T-helper 22 cell (primary cell): ENCODE measurements at regions not wholly inside any gene's neighbourhood (a gene's known extent, or its start where the extent isn't known, plus 50 kb on each side); places are given as distances from the start of the nearest gene placed in this dataset.
"Not testable (repeated sequence)": the region's sequence is repeated elsewhere in the genome, so short reads cannot be mapped to it uniquely, and the experiment has no call there.

ENCODE experiments used
- DNase-seq: peaks from one replicate; pipeline ENCODE4 v3.0.0-alpha.2; 2020; ENCODE audit warnings: low read depth

DNA sequence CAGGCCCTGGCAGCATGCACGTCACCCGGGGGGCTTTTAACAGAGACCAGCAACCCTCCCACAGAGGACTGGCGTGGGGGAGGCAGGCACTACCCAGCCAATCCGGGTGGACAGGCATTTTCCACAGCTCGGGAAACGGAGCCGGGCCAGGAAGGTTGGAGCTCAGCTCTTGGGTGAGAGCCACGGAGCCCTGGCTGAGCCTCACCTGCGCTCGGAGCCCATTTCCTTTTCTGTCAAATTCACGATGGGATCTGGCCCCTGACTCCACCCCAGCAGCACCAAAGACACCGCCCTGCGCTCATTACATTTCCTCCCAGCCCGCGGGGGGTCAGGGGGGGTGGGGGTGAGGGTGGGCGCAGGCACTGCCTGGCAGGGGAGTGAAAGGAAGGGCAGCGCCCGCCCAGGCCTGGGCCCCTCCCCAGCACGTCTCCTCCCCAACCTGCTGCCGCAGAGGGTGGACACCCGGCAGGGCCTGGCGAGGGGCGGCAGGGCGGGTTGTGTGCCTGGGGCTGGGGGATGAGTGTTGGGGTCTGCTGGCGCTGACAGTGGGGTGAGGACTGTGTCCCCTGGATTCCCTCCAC lies 145.4 kb downstream of the LAT start:
- DNase-seq, result not testable (repeated sequence)

DNA sequence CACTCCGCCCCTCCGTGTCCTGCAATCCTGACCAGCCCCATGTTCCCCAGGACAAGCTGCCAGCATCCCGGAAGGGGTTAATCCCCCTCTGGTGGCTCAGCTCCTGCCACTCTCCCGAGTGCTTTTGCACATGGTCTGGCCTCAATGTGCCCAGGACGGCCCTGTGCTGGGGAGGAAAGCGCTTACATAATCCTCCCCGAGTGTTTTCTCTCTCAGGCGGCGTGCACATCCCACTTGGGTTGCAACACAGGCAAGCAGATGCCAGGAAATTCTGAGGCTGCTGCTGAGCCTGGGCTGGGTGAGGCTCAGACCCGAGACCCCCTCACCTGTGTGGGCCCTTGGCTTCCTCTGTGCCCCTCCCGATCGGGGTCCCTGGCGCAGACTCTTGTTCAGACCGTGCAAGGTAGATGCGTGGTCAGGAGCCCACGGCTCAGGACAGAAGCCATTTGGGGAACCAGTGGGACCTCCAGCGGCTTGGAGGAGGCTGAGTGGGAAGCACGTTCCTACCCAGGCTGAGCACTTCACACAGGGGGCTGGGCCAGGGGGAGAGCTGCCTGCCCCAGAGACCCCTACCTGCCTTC lies 144.7 kb downstream of the LAT start:
- DNase-seq, result not testable (repeated sequence)

DNA sequence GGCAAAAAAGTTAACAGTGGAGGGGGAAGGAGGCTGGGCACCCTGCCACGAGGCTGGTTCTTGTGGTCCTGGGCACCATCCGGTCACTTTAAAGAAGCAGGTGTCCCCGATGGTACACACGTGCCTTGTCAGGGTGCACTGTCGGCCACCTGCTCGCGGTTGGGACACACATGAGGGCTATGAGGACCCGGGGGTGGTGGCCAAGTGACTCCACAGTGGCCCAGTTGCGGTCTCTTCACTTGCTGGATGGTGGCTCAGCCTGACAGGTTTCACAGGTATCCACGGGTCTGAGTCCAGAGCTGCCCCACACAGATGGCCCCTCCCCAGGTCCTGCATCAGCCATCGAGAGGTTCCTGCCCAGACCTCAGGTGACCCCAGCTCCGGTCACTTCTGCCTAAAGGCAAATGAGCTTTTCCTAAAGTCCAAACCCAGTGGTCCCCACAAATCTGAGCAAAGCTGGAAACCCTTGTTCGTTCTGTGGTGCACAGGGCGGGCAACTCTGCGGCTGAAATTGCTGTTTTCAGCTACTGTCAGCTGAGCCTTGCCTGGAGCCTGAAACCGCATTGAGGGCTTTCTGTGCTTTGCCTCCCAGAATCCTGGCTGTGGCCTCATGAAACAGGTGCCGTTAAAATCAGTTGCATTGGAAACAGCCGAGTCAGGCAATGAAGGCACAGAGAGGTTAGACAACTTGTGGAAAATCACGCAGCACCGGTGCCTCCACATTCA lies 144.0 kb downstream of the LAT start:
- DNase-seq, result not testable (repeated sequence)

DNA sequence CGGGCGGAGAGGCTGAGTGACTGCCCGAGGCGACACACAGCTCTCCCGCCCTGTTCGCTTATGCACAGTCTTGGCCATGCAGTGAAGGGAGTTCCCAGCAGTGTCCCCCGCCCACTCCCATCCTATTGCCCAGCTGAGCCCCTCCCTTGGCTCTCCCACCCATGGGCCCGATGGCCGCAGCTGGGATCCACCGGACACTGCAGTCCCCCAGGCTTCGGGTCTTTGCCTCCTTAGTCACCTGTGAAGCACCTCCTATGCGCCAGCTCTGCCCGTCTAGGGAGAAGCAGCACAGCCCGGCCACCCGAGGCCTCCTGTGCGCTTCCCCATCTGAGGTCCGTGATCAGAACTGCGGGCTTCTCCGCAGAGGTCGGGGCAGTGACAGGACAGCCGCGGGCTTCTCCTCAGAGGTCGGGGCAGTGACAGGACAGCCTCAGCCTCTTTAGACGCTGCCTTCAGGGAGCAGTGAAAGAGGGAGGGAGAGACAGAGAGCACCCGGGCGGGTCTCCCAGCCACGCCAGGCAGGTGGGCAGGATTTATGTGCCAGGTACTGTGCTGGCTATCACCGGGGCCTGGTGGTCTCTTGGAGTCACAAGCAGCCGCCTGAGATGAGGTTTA lies 143.1 kb downstream of the LAT start:
- DNase-seq, result not testable (repeated sequence)

DNA sequence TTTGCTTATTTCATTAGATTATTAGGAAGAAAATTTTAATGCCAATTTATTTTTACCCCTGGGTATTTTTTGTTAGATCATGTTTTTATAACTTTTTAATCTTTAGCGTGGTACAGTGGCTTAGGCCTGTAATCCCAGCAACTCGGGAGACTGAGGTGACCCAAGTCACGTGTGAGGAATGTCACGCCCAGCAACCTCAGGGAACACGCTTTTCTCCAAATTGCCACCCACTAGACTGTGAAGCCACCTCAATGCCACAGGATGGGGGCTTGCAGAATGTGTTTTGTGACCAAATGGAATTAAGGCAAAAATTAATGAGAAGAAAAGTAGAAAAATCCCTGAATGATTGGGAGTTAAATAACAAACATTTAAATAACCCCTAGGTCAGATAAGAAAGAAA lies 141.8 kb downstream of the LAT start:
- DNase-seq, result no peak

DNA sequence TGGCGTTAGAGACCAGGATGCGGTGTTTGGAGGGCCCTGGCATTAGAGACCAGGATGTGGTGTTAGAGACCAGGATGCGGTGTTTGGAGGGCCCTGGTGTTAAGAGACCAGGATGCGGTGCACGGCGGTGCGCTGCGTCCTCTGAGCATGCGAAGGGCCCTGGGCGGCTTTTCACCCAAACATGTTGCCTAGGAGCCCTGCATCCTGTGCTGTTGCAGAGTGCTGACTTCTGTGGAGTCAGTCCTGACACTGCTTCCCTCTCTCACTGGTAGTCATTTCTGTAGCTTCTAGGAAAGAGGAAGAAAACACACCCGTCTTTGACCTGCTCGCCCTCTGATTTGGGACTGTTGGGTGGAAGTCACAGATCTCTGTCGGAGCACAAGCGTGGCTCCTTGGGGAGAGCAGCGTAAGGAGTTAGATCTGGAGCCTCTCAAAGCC lies 141.2 kb downstream of the LAT start:
- DNase-seq, result no peak

DNA sequence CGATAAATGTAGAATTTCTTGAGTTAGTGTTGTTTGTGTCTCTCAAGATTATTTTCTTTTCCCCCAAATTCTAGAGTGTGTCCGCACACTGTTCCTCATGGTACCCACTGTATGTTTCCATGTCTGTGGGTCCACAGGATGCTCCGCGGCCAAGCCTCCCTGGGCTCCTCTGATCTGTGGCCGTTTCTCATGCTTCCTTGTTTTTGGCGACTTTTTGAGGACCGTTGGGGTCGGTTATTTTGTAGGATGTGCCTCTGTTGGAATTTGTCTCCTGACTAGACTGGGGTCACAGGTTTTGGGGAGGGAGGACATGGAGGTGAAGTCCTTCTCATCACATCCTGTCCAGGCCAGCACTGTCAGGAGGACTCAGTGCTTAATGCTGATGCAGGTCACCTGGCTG lies 140.0 kb downstream of the LAT start:
- DNase-seq, result no peak

DNA sequence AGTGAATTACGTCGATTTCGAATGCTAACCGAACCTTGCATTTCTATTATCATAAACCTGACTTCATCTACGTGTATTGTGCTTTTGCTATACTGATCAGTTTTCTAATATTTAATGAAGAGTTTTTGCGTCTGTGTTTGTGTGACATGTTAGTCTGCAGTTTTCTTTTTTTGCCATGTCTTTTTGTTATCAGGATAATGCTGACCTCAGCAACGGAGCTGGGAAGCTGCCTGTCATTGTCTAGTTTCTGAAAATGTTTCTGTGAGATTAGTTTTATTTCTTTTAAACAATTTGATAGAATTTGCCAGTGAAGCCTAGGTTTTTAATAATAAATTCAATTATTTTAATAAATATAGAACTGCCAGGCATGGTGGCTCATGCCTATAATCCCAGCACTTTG lies 139.3 kb downstream of the LAT start:
- not testable (repeated sequence) for DNase-seq

DNA sequence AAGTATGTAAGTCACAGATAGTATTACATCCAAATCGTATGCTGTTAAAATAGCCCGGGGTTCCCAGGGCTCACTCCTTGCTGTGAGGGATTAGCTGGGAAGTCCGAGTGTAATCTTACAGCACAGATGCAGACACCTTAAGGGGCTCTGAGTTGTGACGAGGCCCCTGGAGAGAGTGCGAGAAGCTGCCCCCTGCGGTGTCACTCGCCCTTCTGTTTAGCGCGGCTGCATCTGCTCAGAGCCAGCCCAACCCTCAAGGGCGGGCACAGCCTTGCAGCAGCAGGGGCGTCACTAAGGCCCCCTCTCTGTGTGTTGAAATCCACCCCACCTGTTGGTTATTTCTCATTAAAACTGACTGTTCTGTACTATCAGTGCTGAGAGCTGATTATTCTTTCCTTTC lies 135.8 kb downstream of the LAT start:
- DNase-seq, result not testable (repeated sequence)

DNA sequence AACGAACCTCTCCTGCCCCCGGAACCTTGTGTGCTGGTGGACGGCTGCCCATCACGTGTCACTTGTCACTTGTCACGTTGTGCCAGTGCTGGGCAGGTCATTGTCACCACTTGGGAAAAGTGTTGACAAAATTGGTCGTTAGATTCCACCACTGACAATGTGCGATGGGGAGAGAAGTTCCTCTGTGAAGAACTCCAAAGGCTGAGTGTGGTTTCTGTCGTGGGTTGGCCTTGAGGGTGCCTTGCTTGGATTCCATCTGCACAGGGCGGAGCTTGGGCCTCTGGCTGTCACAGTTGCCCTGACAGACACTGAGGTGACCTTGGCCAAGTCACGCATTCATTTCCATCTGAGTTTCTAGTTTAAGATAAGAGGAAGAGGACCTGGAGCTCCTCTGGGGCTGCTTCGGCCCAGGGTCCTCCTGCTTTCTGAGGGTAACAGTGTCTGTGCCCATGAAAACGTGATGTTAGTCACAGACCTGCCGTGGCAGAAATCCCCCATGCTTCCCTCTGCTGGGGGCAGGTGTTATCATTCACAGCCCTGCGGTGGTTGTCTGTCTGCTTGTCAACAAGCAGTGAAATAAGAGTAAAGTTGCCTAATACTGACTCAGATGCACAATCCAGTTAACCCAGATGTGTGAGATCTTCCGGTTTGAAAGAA lies 133.6 kb downstream of the LAT start:
- DNase-seq, result not testable (repeated sequence)

DNA sequence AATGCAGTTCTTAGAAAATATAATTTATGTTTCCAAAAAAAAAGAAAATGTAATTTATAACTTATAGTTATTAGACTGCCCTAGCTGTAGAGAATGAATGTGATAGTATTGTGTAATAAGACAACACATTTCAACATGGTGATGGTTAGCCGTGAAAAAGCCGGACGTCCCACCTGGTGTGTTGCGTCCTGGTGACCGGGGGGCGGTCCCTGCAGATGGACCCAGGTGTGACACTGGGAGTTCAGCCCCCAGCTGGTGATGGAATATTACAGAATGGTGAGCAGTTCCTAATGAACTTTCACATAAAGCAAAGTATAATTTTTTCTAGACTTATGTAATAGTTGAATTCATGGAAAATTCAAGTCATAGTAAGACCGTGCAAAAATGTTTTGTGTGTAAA lies 132.8 kb downstream of the LAT start:
- no peak for DNase-seq

DNA sequence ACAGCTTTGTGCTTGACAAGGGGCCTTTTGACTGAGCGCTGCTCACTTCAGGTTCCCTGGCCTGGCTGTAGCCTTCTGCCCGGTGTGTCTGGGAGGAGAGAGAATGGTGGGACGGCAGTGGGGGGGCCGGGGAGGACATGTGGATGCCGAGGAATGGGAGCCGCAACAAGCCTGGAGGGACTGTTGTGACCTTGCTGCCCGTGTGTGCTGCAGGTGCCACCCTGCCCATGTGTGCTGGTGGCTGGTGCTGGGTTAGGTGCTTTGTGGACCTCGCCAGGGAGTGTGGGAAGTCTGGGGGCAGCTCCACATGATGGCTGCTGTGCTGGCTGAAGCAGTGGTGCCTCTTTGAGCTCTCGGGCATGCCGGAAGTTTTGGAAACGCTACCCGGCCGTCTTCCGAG lies 132.1 kb downstream of the LAT start:
- DNase-seq, result no peak

DNA sequence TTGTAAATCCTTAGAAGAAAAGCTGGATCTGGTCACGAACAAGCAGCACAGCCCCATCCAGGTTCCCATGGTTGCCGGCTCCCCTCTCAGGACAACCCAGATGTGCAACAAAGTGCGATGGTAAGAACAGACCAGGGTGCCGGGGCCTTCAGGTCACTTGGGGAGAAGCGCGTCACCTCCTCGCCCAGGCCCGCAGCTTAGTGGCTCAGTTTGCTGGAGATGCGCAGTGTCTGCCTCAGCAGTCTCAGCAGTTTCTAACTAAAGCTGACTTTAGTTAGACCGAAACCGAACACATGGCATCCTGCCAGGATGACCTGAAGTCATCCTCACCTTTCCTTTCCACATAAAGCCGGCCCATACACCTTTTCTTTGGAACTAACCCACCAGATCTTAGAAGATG lies 131.4 kb downstream of the LAT start:
- not testable (repeated sequence) for DNase-seq

DNA sequence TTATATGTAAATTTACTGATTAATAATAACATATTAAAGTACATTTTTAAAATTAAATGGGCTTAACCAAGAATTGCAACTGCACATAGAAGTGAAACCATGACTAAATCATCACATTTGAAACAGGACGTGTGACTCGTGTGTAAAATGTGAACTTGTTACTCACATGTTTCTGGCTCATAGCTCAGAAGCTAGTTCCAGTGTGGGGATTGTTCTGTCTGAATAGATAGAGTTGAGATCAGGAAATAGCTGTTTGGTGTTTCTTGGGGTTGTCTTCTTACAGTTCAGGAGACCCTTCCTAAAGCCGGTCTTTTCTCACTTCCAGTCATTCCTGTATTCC lies 130.9 kb downstream of the LAT start:
- DNase-seq, result not testable (repeated sequence)

DNA sequence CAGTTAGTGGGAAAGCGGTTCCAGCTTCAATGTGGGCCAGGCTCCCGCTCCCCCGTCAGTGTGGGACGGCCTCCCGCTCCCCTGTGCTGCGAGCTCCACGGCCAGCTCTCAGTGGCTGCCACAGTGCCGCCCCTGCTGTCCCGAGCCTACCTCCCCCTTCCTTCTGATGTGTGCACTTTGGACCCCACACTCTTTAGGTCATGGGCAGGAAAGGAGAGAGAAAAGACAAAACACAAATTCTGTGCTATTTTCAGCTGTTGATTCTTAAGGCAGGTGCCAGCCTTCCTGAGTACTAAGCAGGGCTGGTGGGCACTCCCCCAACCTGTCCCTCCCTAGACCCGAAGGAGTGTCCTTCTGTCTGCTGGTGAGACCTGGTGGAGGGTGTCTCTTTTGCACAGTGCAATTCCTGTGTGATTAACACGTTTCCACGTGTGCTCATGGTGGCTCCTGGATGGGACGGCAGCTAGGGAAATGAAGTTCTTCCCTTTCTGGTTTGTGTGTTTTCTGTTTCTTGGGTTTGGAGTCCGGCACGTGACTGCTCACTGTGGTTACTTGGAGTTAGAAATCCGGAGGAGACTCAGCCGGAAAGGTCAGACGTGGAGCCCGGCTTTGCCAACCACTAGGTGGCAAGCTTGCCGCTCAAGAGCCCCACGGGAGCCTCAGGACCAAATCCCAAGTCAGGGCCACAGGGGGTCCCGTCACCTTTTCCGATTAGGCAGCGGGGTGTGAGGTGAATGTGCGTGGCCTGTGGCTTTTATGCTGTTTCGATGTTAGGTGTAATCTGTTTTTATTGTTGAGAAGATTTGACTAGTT lies 130.3 kb downstream of the LAT start:
- not testable (repeated sequence) for DNase-seq

DNA sequence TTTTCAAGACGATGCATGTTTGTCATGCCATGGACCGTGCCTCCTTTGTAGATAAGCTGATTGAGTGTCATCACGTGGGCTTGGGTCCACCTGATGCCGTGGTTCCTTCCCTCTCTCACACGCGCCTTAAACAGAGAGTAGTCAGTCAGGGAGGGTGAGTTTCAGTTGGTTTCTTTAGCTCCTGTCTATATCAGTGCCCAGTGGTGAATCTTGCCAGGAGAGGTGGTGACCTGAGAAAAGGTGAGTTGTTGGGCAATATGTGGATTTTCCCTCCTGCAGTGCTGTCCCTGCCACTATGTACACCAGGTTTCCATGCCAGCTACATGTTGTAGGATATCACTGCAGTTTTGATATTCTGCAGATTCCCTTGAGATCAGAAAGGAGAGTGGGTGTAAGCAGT lies 129.7 kb downstream of the LAT start:
- DNase-seq, result no peak

DNA sequence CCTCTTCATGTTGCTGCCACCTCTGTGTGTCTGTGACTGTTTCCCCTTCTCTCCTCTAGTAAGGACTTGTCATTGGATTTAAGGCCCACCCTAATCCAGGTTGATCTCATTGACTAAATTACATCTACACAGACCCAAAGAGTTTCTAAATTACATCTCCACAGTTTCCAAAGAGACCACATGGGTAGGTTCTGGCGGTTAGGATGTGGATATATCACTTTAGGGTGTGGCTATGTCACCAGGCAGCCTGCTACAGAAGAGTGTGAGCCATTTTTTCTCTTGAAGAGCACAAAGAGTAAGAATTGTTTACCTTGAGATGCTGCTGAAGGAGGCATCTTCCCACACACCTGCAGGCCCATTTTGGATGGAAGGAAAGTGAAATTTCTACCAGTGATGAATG lies 128.6 kb downstream of the LAT start:
- not testable (repeated sequence) for DNase-seq

DNA sequence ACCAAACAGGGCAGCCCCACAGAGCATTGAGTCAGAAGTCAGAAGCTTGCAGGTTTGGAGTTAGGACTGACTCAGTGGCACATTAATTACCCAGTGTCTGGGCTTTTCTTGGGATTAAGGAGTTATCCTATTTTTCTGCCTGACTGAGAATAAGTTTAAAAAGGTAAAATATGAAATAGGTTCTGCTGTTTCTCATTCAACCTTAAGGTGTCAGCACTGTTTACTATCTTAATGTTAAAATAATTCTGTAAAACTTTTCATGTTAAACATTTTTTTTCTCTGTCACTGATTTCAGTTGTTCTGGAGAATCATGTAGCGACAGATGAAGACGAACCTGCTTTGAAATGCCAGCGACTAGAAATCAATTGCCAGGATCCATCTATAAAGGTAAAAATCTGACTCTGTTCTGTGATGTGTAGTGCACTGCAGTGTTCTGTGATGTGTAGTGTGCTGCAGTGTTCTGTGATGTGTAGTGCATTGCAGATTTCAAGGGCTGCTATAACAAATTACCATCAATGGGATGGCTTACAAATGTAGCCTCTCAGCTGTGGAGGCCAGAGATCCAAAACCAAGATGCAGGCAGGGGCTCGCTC lies 128.0 kb downstream of the LAT start:
- DNase-seq, result no peak

DNA sequence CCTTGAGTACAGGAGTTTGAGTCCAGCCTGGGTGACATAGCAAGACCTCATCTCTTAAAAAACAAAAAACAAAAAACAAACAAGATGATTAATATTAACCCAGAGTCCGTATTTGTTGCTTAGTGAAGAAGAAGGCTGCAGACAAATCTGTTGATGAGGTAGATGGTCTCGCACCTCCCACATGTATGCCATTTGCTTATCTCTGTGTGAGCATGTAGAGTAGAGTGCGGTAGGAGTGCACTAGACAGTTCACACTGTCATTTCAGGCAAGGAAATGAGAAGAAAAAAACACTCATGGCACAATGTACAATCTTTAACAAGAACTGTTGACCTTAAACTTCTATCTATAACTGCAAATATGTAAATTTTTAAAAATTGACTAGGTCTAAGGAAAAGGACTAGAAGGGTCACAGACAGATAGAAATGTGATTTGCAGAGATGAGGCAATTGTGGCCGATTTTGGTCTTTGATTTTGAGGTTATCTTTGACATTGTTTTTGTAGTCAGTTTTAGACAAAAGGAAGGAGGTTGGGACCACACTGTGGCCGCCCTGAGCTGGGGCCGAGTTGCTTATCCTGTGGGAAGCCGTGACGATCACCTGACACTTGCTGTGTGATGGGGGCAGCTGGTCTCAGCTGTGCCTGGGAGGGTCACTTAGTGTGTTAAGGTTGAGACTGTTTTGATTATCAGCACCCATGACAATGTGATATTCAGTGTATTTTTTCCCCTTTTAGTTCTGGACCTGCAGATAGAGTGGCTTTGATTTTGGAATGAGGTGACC lies 127.2 kb downstream of the LAT start:
- not testable (repeated sequence) for DNase-seq

DNA sequence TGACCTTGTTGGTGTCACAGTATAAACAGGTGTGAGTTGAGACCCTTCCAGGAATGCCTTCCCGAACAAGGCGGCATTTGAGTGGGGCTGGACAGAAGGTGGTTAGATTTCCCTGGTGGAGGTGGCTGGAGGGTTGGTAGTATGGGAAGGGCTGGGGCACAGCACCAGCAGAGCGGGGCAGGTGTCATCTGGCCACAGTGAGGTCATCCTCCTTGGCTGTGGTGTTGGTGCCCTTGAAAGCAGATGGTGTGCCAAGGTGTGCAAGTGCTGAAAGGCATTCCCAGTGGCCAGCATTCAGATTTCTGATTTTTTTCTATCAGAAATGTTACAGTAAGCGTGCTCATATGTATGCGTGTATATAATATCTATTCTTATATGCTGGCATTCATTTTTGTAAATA lies 126.6 kb downstream of the LAT start:
- no peak for DNase-seq
